HG02623 (cell line): ENCODE measurements at regions not wholly inside any gene's neighbourhood (a gene's known extent, or its start where the extent isn't known, plus 50 kb on each side); places are given as distances from the start of the nearest gene placed in this dataset.

ENCODE experiments used
- ATAC-seq: cut with Tn5 transposase; IDR thresholded peaks from one replicate; pipeline ENCODE4 v1.9.1; 2021; ENCODE audit warnings: moderate library complexity; ENCODE audit not compliant: unreplicated experiment

DNA sequence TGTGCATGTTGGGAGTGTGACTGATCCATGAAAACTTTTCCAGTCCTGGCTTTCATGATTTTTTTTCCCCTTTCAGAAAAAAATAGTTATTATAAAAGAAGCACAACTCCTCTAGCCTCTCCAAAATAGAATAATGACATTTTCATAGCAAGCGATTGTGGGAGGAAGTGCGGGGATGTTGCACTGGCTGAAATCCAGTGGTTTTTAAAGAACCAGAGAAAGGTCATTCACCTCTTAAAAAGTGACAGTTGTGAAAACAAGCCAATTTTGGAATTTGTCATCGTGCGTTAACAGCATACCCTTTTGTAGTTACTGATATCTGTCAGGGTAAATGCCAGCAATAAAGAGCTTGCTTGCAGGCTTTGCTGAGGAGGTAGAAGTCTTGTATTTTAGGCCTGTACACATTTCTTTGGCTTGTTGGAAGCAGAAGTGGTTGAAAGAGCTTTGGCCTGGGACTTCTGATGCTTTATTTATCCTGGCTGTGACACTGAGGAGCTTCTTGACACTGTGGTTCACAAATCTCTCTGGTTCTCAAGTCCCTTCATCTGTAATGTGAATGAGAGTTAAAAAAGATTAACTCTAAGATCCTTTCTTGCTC is 545.9 kb downstream of the REEP3 start:
- no peak for ATAC-seq

DNA sequence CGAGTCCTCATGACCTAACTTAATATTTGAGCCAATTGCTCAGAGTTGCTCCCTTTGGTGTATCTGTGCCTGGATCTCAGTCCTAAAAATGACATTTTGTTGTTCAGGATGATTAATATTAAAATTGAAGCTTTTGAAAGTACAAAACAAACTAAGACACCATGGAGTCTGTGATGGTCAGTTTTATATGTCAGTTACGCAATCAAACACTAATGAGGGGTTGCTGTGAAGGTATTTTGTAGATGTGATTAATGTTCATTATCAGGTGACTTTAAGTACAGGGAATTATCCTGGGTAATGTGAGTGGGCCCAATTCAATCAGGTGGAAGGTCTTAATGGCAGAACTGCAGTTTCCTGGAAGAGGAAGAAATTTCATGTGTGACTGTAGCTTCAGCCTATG is 546.7 kb downstream of the REEP3 start:
- no peak for ATAC-seq

DNA sequence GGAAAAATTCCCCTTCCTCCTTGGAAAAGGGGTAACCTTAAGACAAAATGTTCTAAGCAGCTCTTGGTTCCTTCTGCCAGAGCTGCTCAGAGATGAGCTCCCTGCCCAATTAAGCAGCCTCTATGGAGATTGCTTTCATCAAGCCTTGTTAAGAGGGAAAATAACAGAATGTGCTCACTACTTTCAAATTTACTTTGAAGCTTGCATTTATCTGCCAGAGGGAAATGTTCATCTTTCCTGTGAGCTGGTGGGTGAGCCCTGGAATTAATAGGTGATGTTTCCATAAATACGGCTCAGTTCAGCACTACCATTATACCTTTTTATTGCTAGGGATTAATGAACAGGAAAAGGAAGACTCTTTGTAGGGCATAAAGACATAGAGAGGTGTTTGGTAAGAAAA is 549.0 kb downstream of the REEP3 start:
- ATAC-seq = no peak

DNA sequence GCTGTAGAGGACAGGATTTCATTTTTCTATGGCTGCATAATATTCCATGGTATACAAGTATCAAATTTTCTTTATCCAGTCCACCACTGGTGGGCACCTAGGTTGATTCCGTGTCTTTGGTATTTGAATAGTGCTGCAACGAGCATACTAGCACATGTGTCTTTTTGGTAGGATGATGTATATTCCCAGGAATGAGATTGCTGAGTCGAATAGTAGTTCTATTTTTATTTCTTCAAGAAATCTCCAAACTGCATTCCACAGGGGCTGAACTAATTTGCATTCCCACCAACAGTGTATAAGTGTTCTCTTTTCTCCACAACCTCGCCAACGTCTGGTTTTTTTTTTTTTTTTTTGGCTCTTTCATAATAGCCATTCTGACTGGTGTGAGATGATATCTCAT is 550.0 kb downstream of the REEP3 start:
- ATAC-seq = no peak

GRCh38 chr10:64075604-64076003 is 554.4 kb downstream of the REEP3 start:
- no peak for ATAC-seq

DNA sequence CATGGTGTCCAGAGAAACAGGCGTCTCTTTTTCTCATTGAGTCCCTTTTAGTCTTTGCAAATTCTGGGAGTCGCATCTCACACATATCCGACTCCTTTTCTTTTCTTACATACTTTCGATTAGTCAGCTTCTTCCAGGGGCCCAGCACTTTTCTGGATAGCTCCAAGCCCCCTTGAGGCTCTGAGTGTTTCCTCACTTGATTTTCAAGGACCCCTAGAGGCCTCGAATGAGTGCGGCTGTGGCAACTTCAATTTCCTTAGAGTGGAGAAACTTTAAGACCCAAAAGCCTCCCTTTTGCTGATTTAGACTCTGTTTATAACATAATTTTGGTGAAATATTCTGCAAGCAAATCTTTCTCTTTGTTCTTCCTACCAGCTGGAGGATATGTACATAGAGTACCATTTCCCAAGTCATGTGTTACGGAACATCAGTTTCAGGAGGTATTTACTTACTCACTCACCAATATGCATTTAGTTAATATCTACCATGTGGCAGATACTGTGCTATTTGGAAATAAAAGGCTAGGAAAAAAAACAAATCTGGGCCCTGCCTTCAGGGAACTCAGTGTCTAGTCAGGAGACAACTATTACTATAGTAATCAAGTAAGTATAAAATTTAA is 555.2 kb downstream of the REEP3 start:
- ATAC-seq = no peak

DNA sequence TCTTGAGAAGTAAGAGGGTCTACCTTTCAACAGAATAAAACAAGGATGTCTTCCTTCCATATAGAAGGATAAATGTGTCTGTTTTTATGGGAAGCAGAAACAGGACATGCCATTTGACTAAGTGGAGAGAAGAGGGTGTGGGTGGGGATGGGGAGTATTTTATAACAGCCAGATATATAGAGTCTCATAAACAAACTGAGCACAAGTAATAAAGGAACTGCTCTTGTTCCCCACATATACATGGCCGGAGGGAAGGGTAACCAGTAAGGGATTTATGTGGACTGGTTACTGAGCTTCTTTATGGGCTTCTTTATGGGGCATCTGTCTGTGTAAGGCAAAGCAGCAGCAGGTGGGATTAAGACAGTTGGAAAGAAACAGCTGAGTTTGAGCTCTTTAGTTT is 558.1 kb downstream of the REEP3 start:
- ATAC-seq = no peak

DNA sequence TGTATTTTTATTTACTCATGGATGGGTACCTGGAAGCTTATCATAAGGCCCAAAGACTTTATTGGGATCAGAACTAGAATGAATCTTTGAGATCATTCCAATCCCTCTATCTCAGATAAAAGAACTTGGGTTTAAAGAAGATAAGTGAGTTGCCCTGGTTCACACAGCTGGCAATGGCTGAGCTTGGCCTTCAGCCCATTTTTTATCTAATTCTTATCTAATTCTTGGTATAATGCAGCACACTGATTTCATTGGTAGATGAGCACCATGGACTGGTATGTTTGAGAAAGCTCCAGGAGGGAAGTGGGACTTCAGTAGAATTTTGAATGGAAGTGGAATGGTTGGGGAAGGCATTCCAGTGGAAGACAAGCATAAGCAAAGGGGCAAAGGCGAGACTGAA is 558.9 kb downstream of the REEP3 start:
- ATAC-seq = no peak

DNA sequence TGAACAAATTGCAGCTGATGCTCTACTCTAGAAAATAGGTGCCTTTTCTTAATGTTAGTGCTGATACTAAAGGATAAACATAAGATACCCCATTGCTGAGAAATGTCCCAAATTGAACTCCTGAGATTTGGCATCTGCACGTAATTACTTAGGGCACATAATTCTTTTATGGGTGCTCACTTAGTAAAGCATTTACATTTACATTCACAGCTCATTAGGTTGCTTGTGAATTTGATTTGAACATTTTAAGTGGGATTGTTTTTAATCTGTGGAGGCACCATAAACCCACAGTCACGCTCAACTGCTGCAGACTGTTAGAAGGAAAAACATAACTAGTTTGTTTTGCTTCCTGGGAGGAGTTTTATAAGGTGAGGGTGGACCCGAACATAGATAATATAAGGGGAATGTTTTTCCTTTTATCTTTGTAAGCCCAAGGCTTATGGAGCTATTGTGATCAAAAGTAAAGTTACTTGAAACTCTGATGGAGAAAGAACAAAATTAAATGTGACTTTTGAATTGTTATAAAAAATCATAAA is 560.8 kb downstream of the REEP3 start:
- ATAC-seq = no peak

GRCh38 chr10:64086083-64086767 is 565.0 kb downstream of the REEP3 start:
- no peak for ATAC-seq

GRCh38 chr10:64089648-64090047 is 568.4 kb downstream of the REEP3 start:
- ATAC-seq = no peak

GRCh38 chr10:64090865-64091264 is 569.7 kb downstream of the REEP3 start:
- ATAC-seq = no peak

GRCh38 chr10:64091897-64092296 is 570.7 kb downstream of the REEP3 start:
- no peak for ATAC-seq

DNA sequence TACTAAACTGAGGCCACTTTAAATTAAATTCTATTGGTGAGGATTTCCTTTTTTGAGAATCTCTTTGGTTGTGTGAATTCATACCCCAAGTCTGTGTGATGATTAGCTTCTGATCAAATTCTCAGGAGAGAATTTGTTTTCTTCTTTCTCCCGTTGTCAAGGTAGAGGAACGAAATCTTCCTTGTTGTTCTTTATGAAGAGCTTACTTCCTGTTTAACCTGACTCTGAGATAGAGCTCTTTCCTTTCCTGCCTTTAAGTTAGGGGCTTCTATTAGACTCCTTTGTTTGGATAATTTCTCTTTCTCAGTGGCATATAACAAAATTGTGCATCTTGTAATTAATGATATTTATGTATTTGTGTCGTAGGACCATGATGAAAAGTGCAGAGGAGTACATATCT is 572.1 kb downstream of the REEP3 start:
- no peak for ATAC-seq

- no peak for ATAC-seq
These were observed 572.8 kb downstream of the REEP3 start for GRCh38 chr10:64093946-64094535.

DNA sequence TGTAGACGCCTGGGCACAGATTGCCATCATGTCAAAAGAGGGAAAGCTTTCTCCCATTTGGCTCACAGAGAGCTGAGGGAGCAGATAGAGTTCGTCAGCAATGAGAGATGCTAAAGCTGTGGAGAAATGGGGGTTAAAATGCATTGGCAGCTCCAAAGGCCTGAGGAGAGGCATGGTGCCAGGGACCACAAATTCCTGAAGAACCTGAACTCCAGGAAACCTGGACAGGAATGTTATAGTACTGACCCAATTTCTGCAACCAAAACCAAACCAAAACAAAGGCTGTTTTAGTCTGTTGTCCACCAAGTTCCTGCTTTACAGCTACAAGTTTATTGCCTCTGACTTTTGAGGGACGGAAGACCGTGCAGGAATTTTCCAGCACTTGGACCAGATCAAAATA is 575.7 kb downstream of the REEP3 start:
- no peak for ATAC-seq

- ATAC-seq = no peak
These were observed 576.4 kb downstream of the REEP3 start for GRCh38 chr10:64097391-64098122.

DNA sequence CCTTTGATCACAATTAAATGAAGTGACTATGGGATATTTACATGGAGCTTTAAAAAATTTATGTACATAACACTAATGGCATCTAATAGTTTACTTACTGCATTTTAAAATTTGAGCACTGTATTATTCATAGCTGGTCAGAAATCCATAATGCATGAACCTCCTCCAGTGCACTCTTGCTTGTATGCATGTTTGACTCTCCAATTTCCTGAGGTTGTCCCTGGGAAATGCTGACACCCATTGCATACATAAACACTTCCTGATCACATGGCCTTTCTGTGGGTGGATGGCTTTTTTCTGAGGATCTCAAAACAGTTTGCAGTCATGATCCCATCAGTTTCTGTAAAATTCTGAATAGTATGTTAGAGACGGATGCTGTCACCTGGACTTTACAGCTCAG is 577.8 kb downstream of the REEP3 start:
- no peak for ATAC-seq

GRCh38 chr10:64101606-64102263 is 580.5 kb downstream of the REEP3 start:
- no peak for ATAC-seq

GRCh38 chr10:64102264-64102633 is 581.0 kb downstream of the REEP3 start:
- no peak for ATAC-seq

GRCh38 chr10:64102916-64103315 is 581.7 kb downstream of the REEP3 start:
- ATAC-seq = no peak
